Body of pancreas (tissue), 4 donors: ENCODE measurements at regions not wholly inside any gene's neighbourhood (a gene's known extent, or its start where the extent isn't known, plus 50 kb on each side); places are given as distances from the start of the nearest gene placed in this dataset.
A peak's percentile ranks its signal among the peaks of the same experiment; 100 is the strongest.

Experiments used
- ATAC-seq: fragments of 150-250 bp; one replicate; pipeline ENCODE4 v1.9.1; 2016
- DNase-seq, 4 donors: peaks; one replicate each; pipeline ENCODE4 v3.0.0-alpha.2; 2019
- H3K27ac ChIP-seq, 4 donors: fragments of 200-600 bp; sonication (generic); 1 replicate in 3 of 4; 2 replicates in 1 of 4; pipeline versions ENCODE4 v1.5.1 to v1.6.1; 2016 to 2019; ENCODE audit warnings: mild to moderate bottlenecking in 1 of 4, mixed read lengths in 1 of 4, moderate library complexity in 1 of 4
- H3K27me3 ChIP-seq, 2 donors: fragments of 200-600 bp; sonication (generic); one replicate each; pipeline ENCODE4 v1.6.0; 2016; ENCODE audit warnings: mild to moderate bottlenecking in 1 of 2
- H3K36me3 ChIP-seq, 2 donors: fragments of 200-600 bp; sonication (generic); replicated peaks in 1 of 2; 2 replicates each; pipeline ENCODE4 v1.5.1; 2016; ENCODE audit warnings: low read depth in 2 of 2; ENCODE audit not compliant: insufficient read depth in 1 of 2
- H3K4me1 ChIP-seq: fragments of 200-600 bp; sonication (generic); one replicate; pipeline ENCODE4 v1.6.0; 2016
- H3K4me3 ChIP-seq, 2 donors: fragments of 200-600 bp; sonication (generic); 1 replicate in 1 of 2; 2 replicates in 1 of 2; pipeline ENCODE4 v1.5.1; 2016 to 2019
- H3K9me3 ChIP-seq, 3 donors: fragments of 200-600 bp; sonication (generic); 1 replicate in 2 of 3; 2 replicates in 1 of 3; pipeline ENCODE4 v1.5.1; 2016
- CTCF ChIP-seq, 7 experiments: fragments of 450-650 bp in 4 of 7; fragments of 200-600 bp in 3 of 7; sonication (generic) in 3 of 7; IDR thresholded peaks; one replicate each; pipeline ENCODE4 v1.5.1; 2016 to 2019; ENCODE audit warnings: antibody characterized with exemption in 7 of 7
- POLR2A ChIP-seq, 3 donors: fragments of 450-650 bp; IDR thresholded peaks; one replicate each; pipeline ENCODE4 v1.6.1; 2016; ENCODE audit warnings: antibody characterized with exemption in 3 of 3, mild to moderate bottlenecking in 2 of 3
- WGBS, 2 donors: methylation state at CpG; one replicate each; pipeline ENCODE4 v1.1.5; 2017; 5-methylcytosine and 5-hydroxymethylcytosine counted together
- intact Hi-C: fragments of 100-400 bp; cut with DNase I; formaldehyde crosslinking; loops from one replicate; pipeline ENCODE4 v1.15.1; 2023

DNA sequence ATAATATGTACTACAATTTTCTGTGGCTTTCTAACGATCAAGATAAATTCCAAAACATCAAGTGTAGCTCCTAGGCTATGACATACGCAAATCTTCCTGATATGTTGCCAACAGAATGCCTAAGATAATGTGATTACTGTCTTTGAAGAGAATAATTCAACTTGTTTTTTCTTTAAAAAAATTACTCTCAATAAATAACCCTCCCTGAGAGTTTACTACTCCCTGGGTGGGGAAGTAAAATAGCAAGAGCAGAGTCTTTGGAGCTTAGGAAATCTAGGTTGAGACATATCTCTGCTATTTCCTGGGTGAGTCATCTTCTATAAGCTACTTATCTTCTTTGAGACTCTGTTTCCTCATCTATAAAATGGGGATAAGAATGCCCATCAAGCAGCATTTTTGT lies 201.2 kb downstream of the ACTL7B start:
- H3K36me3 ChIP-seq = no peaks in the 10 kb centered on the region
- DNase-seq = no peak
- no peak overlapping the region for H3K4me3 ChIP-seq
- peaks cover 0 to 10% (median 0%) of the 10 kb centered on the region in 3 donors for H3K9me3 ChIP-seq
- H3K4me1 ChIP-seq = no peaks in the 10 kb centered on the region
- no peak overlapping the region for H3K27ac ChIP-seq
- 64 to 66% methylated on average over 2 of the region's 2 CpGs for WGBS, 2 donors
- TF ChIP-seq CTCF (IDR thresholded peaks at IDR 0.05) (no peak), POLR2A (IDR thresholded peaks at IDR 0.05) (no peak)
- no peaks in the 10 kb centered on the region for H3K27me3 ChIP-seq
- intact Hi-C loops = no loop called here
- ATAC-seq = no peak

DNA sequence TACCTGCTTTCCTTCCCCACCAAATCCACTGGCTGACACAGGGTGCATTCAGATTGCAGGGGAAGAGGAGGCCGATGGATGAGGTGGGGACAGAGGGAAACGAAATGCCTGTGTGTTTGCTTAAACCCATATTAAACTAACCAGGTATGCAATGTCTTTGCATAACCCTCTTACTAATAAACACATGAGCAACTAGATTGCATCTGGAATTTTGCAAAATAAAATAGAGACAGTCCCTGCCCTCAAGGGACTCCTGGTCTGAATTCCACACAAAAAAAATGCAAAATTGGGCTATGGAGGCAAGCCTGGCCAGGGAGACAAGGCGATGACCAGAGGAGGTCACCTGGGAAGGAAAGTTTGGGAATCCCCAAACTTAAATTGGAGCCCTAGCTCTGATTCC lies 202.9 kb downstream of the ACTL7B start:
- intact Hi-C loops = no loop called here
- ATAC-seq (no peak), DNase-seq (no peak)
- H3K4me3 ChIP-seq = no peak overlapping the region
- no peaks in the 10 kb centered on the region for H3K36me3 ChIP-seq
- no peaks in the 10 kb centered on the region for H3K9me3 ChIP-seq
- 62 to 66% methylated on average over 3 of the region's 3 CpGs for WGBS, 2 donors
- no peaks in the 10 kb centered on the region for H3K27me3 ChIP-seq
- H3K27ac ChIP-seq = no peak overlapping the region
- H3K4me1 ChIP-seq = no peaks in the 10 kb centered on the region
- TF ChIP-seq CTCF (IDR thresholded peaks at IDR 0.05) (no peak), POLR2A (IDR thresholded peaks at IDR 0.05) (no peak)

GRCh38 chr9:108650826-108651225 lies 205.0 kb downstream of the ACTL7B start:
- Histone ChIP-seq H3K36me3 (no peaks in the 10 kb centered on the region), H3K27me3 (no peaks in the 10 kb centered on the region), H3K4me1 (no peaks in the 10 kb centered on the region), H3K27ac (no peak overlapping the region), H3K9me3 (no peaks in the 10 kb centered on the region), H3K4me3 (no peak overlapping the region)
- no peak for TF ChIP-seq CTCF (IDR thresholded peaks at IDR 0.05)
- no peak for TF ChIP-seq POLR2A (IDR thresholded peaks at IDR 0.05)
- ATAC-seq (no peak), DNase-seq (no peak)
- intact Hi-C loops = no loop called here
- 19 to 30% methylated on average over 2 of the region's 2 CpGs for WGBS, 2 donors

GRCh38 chr9:108645520-108645919 lies 210.3 kb downstream of the ACTL7B start:
- DNase-seq (peak in 1 of 4 donors; percentile 6), ATAC-seq (no peak)
- Histone ChIP-seq H3K9me3 (no peaks in the 10 kb centered on the region), H3K36me3 (no peaks in the 10 kb centered on the region), H3K4me3 (no peak overlapping the region), H3K4me1 (no peaks in the 10 kb centered on the region), H3K27me3 (no peaks in the 10 kb centered on the region), H3K27ac (no peak overlapping the region)
- TF ChIP-seq CTCF (IDR thresholded peaks at IDR 0.05) = no peak
- no peak for TF ChIP-seq POLR2A (IDR thresholded peaks at IDR 0.05)
- 34 to 55% methylated on average over 5 to 6 of the region's 6 CpGs for WGBS, 2 donors
- intact Hi-C loops = no loop called here

DNA sequence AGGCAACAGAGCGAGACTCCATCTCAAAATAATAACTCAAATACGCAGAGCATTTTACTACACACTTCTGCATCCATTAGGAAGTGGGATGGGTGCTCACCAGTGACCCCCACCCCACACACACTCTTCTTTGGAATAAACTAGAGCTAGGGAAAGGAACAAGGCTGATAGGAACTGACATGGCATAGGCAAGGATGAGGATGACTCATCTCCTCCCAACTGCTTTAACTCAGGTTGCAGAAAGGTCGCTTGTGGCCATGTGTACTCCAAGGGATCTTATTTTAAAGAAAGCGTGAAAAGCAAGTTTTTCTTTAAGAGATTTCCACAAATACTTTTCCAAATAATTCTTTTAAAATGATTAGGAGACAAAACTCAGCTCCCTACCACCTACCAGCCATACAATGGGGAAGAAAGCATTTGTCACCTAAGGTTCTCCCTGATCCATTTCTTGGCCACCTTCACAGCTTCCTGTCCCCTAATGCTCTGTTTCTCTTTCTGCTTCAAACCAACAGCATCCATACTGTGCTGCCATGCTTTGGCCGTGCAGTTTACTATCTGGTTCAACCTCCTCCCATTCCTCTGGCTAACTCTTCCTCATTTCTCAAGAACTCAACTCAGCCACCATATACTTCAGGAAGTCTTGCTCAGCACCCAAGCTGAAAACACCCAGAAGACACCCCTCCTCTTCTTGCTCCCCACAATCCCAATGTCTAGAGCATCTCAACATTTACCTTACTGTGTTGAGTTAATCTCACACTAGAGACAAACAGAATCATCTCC lies 211.9 kb downstream of the ACTL7B start:
- no peak overlapping the region for H3K27ac ChIP-seq
- ATAC-seq = no peak
- 77 to 81% methylated on average over 5 of the region's 5 CpGs for WGBS, 2 donors
- DNase-seq = no peak
- H3K4me3 ChIP-seq = no peak overlapping the region
- H3K9me3 ChIP-seq = no peaks in the 10 kb centered on the region
- no peak for TF ChIP-seq POLR2A (IDR thresholded peaks at IDR 0.05)
- no peak for TF ChIP-seq CTCF (IDR thresholded peaks at IDR 0.05)
- H3K27me3 ChIP-seq = no peaks in the 10 kb centered on the region
- H3K4me1 ChIP-seq = no peaks in the 10 kb centered on the region
- H3K36me3 ChIP-seq = no peaks in the 10 kb centered on the region
- intact Hi-C loops = no loop called here
